ENCODE measurements at regions not wholly inside any gene's neighbourhood (a gene's known extent, or its start where the extent isn't known, plus 50 kb on each side); places are given as distances from the start of the nearest gene placed in this dataset.
"Not testable (repeated sequence)": the region's sequence is repeated elsewhere in the genome, so short reads cannot be mapped to it uniquely, and the experiment has no call there.

DNA sequence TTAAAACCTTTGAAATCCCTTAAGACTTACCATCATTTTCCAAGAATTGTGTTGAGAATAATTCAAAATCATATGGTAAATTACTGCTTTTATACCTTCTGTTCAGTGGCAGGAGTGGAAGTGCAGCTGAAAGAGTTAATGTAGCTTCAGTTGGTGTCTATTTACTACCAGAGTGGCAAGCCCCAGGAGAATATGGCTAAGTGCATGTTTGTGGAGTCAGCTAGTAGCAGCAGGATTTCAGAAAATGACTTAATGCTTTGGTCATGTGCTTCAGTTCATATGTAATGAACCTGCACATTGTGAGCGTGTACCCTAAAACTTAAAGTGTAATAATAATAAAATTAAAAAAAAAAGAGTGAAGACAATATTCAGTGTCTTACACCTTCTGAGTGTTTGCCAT, 1171.8 kb downstream of the KHDRBS2 start:
- TF ChIP-seq, protein P1, sequence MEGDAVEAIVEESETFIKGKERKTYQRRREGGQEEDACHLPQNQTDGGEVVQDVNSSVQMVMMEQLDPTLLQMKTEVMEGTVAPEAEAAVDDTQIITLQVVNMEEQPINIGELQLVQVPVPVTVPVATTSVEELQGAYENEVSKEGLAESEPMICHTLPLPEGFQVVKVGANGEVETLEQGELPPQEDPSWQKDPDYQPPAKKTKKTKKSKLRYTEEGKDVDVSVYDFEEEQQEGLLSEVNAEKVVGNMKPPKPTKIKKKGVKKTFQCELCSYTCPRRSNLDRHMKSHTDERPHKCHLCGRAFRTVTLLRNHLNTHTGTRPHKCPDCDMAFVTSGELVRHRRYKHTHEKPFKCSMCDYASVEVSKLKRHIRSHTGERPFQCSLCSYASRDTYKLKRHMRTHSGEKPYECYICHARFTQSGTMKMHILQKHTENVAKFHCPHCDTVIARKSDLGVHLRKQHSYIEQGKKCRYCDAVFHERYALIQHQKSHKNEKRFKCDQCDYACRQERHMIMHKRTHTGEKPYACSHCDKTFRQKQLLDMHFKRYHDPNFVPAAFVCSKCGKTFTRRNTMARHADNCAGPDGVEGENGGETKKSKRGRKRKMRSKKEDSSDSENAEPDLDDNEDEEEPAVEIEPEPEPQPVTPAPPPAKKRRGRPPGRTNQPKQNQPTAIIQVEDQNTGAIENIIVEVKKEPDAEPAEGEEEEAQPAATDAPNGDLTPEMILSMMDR (IDR thresholded peaks at IDR 0.05 in 8 of 11, conservative IDR thresholded peaks at IDR 0.05 in 3 of 11): not testable (repeated sequence)
- not testable (repeated sequence) for TF ChIP-seq POLR2A, POLR2AphosphoS5 (IDR thresholded peaks at IDR 0.05)

Measured in spleen (tissue), 7 donors.